Liver (tissue), 8 donors: ENCODE measurements at regions not wholly inside any gene's neighbourhood (a gene's known extent, or its start where the extent isn't known, plus 50 kb on each side); places are given as distances from the start of the nearest gene placed in this dataset.

ENCODE experiments used
- DNase-seq: peaks from one replicate; pipeline ENCODE4 v3.0.0-alpha.2; 2017; ENCODE audit warnings: low spot score
- H3K27ac ChIP-seq, 2 donors: one replicate each; pipeline ENCODE4 v1.7.0; 2013; ENCODE audit warnings: inconsistent platforms in 2 of 2, low read length in 2 of 2, control low read depth in 1 of 2, low read depth in 1 of 2, mild to moderate bottlenecking in 1 of 2
- H3K27me3 ChIP-seq, 4 donors: one replicate each; pipeline versions ENCODE4 v1.6.1 to v1.7.0; 2013; ENCODE audit warnings: low read length in 3 of 4, inconsistent platforms in 1 of 4, mild to moderate bottlenecking in 1 of 4, moderate library complexity in 1 of 4; ENCODE audit not compliant: control insufficient read depth in 4 of 4, insufficient read depth in 4 of 4
- H3K36me3 ChIP-seq, 4 donors: one replicate each; pipeline versions ENCODE4 v1.6.1 to v1.7.0; 2013; ENCODE audit warnings: low read length in 3 of 4, mild to moderate bottlenecking in 3 of 4, low read depth in 1 of 4, moderate library complexity in 1 of 4; ENCODE audit not compliant: control insufficient read depth in 4 of 4, insufficient read depth in 3 of 4
- H3K4me1 ChIP-seq, 4 donors: one replicate each; pipeline versions ENCODE4 v1.6.1 to v1.7.0; 2013; ENCODE audit warnings: low read length in 3 of 4, mild to moderate bottlenecking in 3 of 4, moderate library complexity in 1 of 4; ENCODE audit not compliant: control insufficient read depth in 4 of 4, insufficient read depth in 4 of 4
- H3K4me3 ChIP-seq, 3 donors: one replicate each; pipeline versions ENCODE4 v1.6.1 to v1.7.0; 2013; ENCODE audit warnings: low read length in 3 of 3, control low read depth in 1 of 3, low read depth in 1 of 3, mild to moderate bottlenecking in 1 of 3
- H3K9ac ChIP-seq, 2 donors: one replicate each; pipeline ENCODE4 v1.7.0; 2013; ENCODE audit warnings: low read length in 2 of 2, mild to moderate bottlenecking in 2 of 2, moderate library complexity in 2 of 2, control low read depth in 1 of 2, low read depth in 1 of 2
- H3K9me3 ChIP-seq, 4 donors: one replicate each; pipeline versions ENCODE4 v1.6.1 to v1.7.0; 2013; ENCODE audit warnings: low read length in 3 of 4; ENCODE audit not compliant: control insufficient read depth in 4 of 4
- EGR1 ChIP-seq, 2 donors: IDR thresholded peaks; 2 replicates each; pipeline ENCODE4 v1.6.1; 2016 to 2018; ENCODE audit warnings: antibody characterized with exemption in 2 of 2, low read depth in 2 of 2
- FOXA1 ChIP-seq: IDR thresholded peaks from 2 replicates; pipeline ENCODE4 v1.6.1; 2016; ENCODE audit warnings: antibody characterized with exemption
- FOXA2 ChIP-seq: IDR thresholded peaks from 2 replicates; pipeline ENCODE4 v1.6.1; 2016; ENCODE audit warnings: antibody characterized with exemption
- GABPA ChIP-seq, 2 donors: IDR thresholded peaks in 1 of 2; conservative IDR thresholded peaks in 1 of 2; 2 replicates each; pipeline ENCODE4 v1.6.1; 2016; ENCODE audit warnings: antibody characterized with exemption in 2 of 2, mild to moderate bottlenecking in 1 of 2, moderate library complexity in 1 of 2
- HNF4A ChIP-seq, 2 donors: conservative IDR thresholded peaks; 2 replicates each; pipeline ENCODE4 v1.6.1; 2016; ENCODE audit warnings: antibody characterized with exemption in 2 of 2, mild to moderate bottlenecking in 2 of 2
- HNF4G ChIP-seq: IDR thresholded peaks from 2 replicates; pipeline ENCODE4 v1.6.1; 2016; ENCODE audit warnings: antibody characterized with exemption
- JUND ChIP-seq, 2 donors: IDR thresholded peaks; 2 replicates each; pipeline ENCODE4 v1.6.1; 2016; ENCODE audit warnings: antibody characterized with exemption in 2 of 2
- NR2F2 ChIP-seq: IDR thresholded peaks from 2 replicates; pipeline ENCODE4 v1.6.1; 2016; ENCODE audit warnings: antibody characterized with exemption
- RAD21 ChIP-seq, 2 donors: IDR thresholded peaks; 2 replicates each; pipeline ENCODE4 v1.6.1; 2016; ENCODE audit warnings: antibody characterized with exemption in 2 of 2, mild to moderate bottlenecking in 2 of 2
- RXRA ChIP-seq, 2 donors: IDR thresholded peaks; 2 replicates each; pipeline ENCODE4 v1.6.1; 2017 to 2018; ENCODE audit warnings: antibody characterized with exemption in 2 of 2, mild to moderate bottlenecking in 1 of 2
- SP1 ChIP-seq: IDR thresholded peaks from 2 replicates; pipeline ENCODE4 v1.6.1; 2018; ENCODE audit warnings: antibody characterized with exemption, mild to moderate bottlenecking
- TAF1 ChIP-seq: conservative IDR thresholded peaks from 2 replicates; pipeline ENCODE4 v1.6.1; 2016; ENCODE audit warnings: antibody characterized with exemption, mild to moderate bottlenecking
- YY1 ChIP-seq: IDR thresholded peaks from 2 replicates; pipeline ENCODE4 v1.6.1; 2016; ENCODE audit warnings: antibody characterized with exemption, mild to moderate bottlenecking
- WGBS: extraction: QIAGEN DNeasy Blood & Tissue Kit; methylation state at CpG from one replicate; pipeline ENCODE4 v1.1.7; 2013; 5-methylcytosine and 5-hydroxymethylcytosine counted together
- TF ChIP-seq, protein P1 (sequence below): IDR thresholded peaks from 2 replicates; pipeline ENCODE4 v1.6.1; 2016; ENCODE audit warnings: antibody characterized with exemption, mild to moderate bottlenecking
- TF ChIP-seq, protein P2 (sequence below): IDR thresholded peaks from 2 replicates; pipeline ENCODE4 v1.6.1; 2016; ENCODE audit warnings: antibody characterized with exemption
- TF ChIP-seq, protein P3 (sequence below): IDR thresholded peaks from 2 replicates; pipeline ENCODE4 v1.6.1; 2016; ENCODE audit warnings: antibody characterized with exemption
- TF ChIP-seq, protein P4 (sequence below): fragments of 150-350 bp; IDR thresholded peaks from 2 replicates; pipeline ENCODE4 v1.5.1; 2017; ENCODE audit warnings: improper control_type of control experiment, low read depth, low read length; ENCODE audit not compliant: missing input control
- TF ChIP-seq, protein P5 (sequence below): IDR thresholded peaks from 2 replicates; pipeline ENCODE4 v1.6.1; 2016; ENCODE audit warnings: antibody characterized with exemption
- donor health status: healthy.
- donor health status: healthy.
- donor health status: healthy.
- donor health status: healthy.
- donor health status: healthy.

DNA sequence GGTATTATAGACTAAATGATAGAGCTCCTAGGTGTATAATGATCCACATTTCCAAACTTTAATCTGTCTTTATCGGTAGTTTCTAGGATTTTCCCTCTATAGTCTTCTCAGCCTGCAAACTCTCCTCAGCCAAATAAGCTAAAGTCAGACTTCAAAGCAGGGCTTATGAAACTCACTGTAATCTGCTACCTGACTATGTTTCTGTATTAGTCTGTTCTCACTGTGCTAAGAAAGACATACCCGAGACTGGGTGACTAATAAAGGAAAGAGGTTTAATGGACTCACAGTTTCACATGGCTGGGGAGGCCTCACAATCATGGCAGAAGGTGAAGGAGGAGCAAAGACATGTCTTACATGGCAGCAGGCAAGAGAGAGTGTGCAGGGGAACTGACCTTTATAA, 928.7 kb upstream of the ADGRB3 start:
- WGBS, result 76% methylated on average over 2 of the region's 2 CpGs
- no peak overlapping the region for H3K4me3 ChIP-seq
- no peaks in the 10 kb centered on the region for H3K27me3 ChIP-seq
- peaks cover 0 to 4% (median 0%) of the 10 kb centered on the region in 4 donors for H3K9me3 ChIP-seq
- H3K36me3 ChIP-seq, result no peaks in the 10 kb centered on the region
- no peak overlapping the region for H3K9ac ChIP-seq
- TF ChIP-seq, protein P1, sequence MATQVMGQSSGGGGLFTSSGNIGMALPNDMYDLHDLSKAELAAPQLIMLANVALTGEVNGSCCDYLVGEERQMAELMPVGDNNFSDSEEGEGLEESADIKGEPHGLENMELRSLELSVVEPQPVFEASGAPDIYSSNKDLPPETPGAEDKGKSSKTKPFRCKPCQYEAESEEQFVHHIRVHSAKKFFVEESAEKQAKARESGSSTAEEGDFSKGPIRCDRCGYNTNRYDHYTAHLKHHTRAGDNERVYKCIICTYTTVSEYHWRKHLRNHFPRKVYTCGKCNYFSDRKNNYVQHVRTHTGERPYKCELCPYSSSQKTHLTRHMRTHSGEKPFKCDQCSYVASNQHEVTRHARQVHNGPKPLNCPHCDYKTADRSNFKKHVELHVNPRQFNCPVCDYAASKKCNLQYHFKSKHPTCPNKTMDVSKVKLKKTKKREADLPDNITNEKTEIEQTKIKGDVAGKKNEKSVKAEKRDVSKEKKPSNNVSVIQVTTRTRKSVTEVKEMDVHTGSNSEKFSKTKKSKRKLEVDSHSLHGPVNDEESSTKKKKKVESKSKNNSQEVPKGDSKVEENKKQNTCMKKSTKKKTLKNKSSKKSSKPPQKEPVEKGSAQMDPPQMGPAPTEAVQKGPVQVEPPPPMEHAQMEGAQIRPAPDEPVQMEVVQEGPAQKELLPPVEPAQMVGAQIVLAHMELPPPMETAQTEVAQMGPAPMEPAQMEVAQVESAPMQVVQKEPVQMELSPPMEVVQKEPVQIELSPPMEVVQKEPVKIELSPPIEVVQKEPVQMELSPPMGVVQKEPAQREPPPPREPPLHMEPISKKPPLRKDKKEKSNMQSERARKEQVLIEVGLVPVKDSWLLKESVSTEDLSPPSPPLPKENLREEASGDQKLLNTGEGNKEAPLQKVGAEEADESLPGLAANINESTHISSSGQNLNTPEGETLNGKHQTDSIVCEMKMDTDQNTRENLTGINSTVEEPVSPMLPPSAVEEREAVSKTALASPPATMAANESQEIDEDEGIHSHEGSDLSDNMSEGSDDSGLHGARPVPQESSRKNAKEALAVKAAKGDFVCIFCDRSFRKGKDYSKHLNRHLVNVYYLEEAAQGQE, result no peak
- TF ChIP-seq JUND (IDR thresholded peaks at IDR 0.05), result no peak
- no peak for TF ChIP-seq YY1
- no peak for TF ChIP-seq NR2F2
- no peak for TF ChIP-seq HNF4G
- TF ChIP-seq, protein P2, sequence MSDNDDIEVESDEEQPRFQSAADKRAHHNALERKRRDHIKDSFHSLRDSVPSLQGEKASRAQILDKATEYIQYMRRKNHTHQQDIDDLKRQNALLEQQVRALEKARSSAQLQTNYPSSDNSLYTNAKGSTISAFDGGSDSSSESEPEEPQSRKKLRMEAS, result no peak
- TF ChIP-seq EGR1 (IDR thresholded peaks at IDR 0.05; ENCODE audit: low read depth in 2 of 2), result no peak
- no peak for TF ChIP-seq RAD21 (IDR thresholded peaks at IDR 0.05)
- TF ChIP-seq, protein P3, sequence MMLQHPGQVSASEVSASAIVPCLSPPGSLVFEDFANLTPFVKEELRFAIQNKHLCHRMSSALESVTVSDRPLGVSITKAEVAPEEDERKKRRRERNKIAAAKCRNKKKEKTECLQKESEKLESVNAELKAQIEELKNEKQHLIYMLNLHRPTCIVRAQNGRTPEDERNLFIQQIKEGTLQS, result no peak
- no peak for TF ChIP-seq FOXA1
- TF ChIP-seq SP1, result no peak
- TF ChIP-seq RXRA (IDR thresholded peaks at IDR 0.05), result no peak
- TF ChIP-seq TAF1, result no peak
- TF ChIP-seq, protein P4, sequence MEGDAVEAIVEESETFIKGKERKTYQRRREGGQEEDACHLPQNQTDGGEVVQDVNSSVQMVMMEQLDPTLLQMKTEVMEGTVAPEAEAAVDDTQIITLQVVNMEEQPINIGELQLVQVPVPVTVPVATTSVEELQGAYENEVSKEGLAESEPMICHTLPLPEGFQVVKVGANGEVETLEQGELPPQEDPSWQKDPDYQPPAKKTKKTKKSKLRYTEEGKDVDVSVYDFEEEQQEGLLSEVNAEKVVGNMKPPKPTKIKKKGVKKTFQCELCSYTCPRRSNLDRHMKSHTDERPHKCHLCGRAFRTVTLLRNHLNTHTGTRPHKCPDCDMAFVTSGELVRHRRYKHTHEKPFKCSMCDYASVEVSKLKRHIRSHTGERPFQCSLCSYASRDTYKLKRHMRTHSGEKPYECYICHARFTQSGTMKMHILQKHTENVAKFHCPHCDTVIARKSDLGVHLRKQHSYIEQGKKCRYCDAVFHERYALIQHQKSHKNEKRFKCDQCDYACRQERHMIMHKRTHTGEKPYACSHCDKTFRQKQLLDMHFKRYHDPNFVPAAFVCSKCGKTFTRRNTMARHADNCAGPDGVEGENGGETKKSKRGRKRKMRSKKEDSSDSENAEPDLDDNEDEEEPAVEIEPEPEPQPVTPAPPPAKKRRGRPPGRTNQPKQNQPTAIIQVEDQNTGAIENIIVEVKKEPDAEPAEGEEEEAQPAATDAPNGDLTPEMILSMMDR, result no peak
- TF ChIP-seq HNF4A (conservative IDR thresholded peaks at IDR 0.05), result no peak
- no peak for TF ChIP-seq GABPA (IDR thresholded peaks at IDR 0.05 in 1 of 2, conservative IDR thresholded peaks at IDR 0.05 in 1 of 2)
- TF ChIP-seq FOXA2, result no peak
- no peak overlapping the region for H3K27ac ChIP-seq
- no peak for DNase-seq
- H3K4me1 ChIP-seq, result no peaks in the 10 kb centered on the region

DNA sequence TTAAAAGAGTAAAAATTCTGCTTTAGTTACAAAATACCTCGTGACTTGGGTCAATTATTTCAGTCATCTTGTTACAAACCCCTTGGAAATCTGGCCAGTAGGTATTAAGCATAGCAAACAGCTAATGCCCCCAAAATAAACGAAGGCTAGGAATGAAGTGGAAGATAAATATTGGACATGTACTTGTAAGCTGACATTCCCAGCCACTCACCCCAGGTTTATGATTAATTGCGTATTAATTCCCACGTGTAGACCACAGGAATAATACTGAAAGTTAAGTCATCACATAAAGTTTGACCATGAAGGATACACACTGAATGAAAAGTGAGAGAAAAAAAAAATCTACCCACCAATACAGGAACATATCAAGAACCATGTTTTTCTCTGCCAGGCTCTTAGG, 936.5 kb upstream of the ADGRB3 start:
- no peaks in the 10 kb centered on the region for H3K27me3 ChIP-seq
- no peak for DNase-seq
- H3K9me3 ChIP-seq, result no peaks in the 10 kb centered on the region
- no peak overlapping the region for H3K9ac ChIP-seq
- no peak overlapping the region for H3K27ac ChIP-seq
- WGBS, result 49% methylated on average over 4 of the region's 4 CpGs
- H3K4me3 ChIP-seq, result no peak overlapping the region
- no peaks in the 10 kb centered on the region for H3K4me1 ChIP-seq
- TF ChIP-seq EGR1 (IDR thresholded peaks at IDR 0.05; ENCODE audit: low read depth in 2 of 2) (no peak), SP1 (no peak), GABPA (IDR thresholded peaks at IDR 0.05 in 1 of 2, conservative IDR thresholded peaks at IDR 0.05 in 1 of 2) (no peak)
- TF ChIP-seq, protein P3, result no peak
- TF ChIP-seq, protein P5, sequence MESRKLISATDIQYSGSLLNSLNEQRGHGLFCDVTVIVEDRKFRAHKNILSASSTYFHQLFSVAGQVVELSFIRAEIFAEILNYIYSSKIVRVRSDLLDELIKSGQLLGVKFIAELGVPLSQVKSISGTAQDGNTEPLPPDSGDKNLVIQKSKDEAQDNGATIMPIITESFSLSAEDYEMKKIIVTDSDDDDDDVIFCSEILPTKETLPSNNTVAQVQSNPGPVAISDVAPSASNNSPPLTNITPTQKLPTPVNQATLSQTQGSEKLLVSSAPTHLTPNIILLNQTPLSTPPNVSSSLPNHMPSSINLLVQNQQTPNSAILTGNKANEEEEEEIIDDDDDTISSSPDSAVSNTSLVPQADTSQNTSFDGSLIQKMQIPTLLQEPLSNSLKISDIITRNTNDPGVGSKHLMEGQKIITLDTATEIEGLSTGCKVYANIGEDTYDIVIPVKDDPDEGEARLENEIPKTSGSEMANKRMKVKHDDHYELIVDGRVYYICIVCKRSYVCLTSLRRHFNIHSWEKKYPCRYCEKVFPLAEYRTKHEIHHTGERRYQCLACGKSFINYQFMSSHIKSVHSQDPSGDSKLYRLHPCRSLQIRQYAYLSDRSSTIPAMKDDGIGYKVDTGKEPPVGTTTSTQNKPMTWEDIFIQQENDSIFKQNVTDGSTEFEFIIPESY, result no peak
- TF ChIP-seq, protein P2, result no peak
- H3K36me3 ChIP-seq, result no peaks in the 10 kb centered on the region
